ENCODE measurements at regions not wholly inside any gene's neighbourhood (a gene's known extent, or its start where the extent isn't known, plus 50 kb on each side); places are given as distances from the start of the nearest gene placed in this dataset.

DNA sequence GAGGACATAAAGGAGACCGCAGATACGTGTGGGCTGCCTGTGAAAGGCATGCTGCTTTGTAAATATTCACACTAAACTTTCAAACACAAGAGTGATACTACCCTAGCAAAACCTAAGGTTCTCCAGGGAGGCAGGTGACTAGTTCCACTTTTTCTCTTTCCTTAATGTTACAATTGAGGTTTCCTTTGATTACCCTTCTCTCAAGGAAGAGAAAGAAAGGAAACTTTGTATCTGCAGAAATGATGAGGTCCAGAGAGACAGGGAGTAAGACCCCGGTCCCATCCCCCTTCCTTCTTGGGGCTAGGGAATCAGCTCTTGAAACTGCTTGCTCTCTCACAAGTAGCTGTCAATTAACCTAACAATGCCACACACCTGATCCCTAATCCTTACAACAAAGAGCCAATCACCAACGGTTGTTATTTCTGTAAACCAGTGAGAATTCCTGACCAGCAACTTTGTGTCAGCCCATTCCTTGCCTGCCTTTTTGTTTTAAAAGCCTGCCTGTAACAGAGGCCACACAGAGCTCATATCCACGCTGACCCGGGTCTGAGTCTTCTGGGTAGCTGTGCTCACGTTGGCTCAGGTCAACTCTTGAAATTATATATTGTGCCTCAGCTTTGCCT is 754.8 kb upstream of the FRG1 start:
- TF ChIP-seq, protein P1, sequence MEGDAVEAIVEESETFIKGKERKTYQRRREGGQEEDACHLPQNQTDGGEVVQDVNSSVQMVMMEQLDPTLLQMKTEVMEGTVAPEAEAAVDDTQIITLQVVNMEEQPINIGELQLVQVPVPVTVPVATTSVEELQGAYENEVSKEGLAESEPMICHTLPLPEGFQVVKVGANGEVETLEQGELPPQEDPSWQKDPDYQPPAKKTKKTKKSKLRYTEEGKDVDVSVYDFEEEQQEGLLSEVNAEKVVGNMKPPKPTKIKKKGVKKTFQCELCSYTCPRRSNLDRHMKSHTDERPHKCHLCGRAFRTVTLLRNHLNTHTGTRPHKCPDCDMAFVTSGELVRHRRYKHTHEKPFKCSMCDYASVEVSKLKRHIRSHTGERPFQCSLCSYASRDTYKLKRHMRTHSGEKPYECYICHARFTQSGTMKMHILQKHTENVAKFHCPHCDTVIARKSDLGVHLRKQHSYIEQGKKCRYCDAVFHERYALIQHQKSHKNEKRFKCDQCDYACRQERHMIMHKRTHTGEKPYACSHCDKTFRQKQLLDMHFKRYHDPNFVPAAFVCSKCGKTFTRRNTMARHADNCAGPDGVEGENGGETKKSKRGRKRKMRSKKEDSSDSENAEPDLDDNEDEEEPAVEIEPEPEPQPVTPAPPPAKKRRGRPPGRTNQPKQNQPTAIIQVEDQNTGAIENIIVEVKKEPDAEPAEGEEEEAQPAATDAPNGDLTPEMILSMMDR (IDR thresholded peaks at IDR 0.05 in 8 of 11, conservative IDR thresholded peaks at IDR 0.05 in 3 of 11): no peak
- TF ChIP-seq POLR2A (IDR thresholded peaks at IDR 0.05): no peak

Measured in spleen (tissue), 7 donors.